ENCODE measurements at regions not wholly inside any gene's neighbourhood (a gene's known extent, or its start where the extent isn't known, plus 50 kb on each side); places are given as distances from the start of the nearest gene placed in this dataset.

DNA sequence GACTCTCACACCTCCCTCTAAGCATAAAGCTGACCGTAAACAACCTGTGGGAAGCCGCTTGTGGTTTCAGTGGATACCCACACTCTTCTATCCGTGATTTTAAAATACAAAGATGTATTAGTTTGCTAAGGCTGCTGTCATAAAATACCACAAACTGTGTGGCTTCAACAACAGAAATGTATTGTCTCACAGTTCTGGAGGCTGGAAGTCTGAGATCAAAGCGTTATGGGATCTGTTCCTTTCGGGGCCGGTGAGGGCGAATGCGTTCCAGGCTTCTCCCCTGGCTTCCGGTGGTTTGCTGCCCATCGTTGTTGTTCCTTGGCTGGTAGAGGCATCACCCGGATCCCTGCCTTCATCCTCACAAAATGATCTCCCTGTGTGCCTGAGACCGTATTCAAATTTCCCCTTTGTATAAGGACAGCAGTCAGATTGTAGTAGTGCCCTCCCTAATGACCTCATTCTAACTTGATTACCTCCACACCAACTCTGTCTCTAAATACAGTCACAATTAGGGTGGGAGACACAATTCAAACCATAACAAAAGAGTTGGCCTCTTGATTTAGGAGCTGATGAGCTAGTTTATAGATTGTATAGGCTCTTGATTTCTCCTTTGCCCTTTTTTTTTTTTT lies 210.6 kb upstream of the SOX4 start:
- no peak for DNase-seq

GRCh38 chr6:21383450-21384085 lies 210.0 kb upstream of the SOX4 start:
- no peak for DNase-seq

DNA sequence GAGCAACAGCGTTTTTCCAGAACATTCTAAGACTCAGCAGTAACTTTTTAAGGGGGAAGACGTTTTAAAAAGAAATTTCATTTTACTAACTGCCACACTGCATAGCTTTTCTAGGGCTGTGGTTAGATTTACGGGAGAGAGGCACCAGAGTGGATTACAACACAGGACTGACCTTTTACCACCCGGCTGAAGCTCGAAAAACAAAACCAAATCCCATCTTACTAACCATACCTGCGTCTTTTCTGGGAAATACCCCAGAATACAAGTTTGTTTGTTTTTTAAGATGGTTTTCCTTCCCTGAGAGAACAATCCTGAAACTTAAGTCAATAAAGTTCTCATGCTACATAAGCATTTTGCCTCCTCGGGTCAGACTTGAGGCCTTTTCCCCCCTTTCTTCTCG lies 209.3 kb upstream of the SOX4 start:
- no peak for DNase-seq

- no peak for DNase-seq
These were observed 206.8 kb upstream of the SOX4 start for GRCh38 chr6:21386744-21387143.

GRCh38 chr6:21390532-21391213 lies 202.9 kb upstream of the SOX4 start:
- no peak for DNase-seq

- DNase-seq: no peak
These were observed 201.4 kb upstream of the SOX4 start for GRCh38 chr6:21392177-21392576.

DNA sequence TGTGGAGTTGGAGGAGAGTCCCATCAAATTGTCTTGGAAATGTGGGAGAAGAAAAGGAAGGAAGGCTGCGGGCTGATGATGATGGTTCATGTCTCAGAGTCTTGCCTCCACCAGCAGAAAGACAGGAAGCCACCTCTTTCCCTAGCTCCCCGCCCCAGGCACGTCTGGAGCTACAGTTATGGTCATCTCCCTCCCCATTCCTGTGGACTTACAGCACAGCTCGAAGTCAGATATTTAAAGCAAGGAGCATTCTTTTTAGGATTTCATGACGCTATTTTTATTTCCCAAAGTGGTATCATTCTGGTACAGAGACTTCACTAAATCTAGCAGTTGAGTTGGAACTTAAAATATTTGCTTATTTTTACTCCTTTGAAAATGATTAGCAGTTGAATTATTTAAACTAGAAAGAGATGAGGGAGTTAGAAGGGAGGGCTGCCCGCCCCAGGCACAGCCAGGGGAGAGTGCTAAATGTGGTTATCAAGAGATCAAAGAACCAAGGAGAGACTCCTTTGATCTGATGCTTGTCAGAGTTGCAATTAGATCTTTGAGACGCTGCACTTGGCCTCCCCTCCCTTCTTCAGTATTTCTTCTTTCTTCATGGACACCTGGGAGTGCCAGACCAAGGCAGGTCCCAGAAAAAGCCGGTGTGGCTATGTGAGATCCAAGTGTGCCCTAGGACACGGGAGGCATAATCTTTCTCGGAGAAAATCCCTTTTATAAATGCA lies 199.9 kb upstream of the SOX4 start:
- DNase-seq: no peak

DNA sequence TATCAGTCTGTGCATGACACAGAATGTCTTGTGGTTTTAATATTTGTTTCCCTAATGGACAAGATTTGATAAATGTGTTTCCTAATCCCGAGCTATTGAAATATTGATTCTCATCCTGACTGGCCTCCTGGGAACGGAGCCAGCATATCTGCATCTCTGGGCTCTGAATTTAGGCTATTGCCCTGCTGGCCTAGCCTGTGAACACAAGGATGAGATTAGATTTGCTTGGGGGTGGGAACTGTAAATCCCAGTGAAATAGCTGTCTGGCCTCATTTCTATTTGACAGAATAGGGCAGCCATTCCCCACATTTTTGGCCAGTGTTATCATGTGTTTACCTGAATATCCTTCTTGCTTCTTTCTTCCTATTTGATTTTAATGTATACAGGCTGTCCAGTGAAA lies 198.4 kb upstream of the SOX4 start:
- no peak for DNase-seq

- DNase-seq: no peak
These were observed 197.2 kb upstream of the SOX4 start for GRCh38 chr6:21396313-21396712.

GRCh38 chr6:21398741-21399325 lies 194.7 kb upstream of the SOX4 start:
- no peak for DNase-seq

DNA sequence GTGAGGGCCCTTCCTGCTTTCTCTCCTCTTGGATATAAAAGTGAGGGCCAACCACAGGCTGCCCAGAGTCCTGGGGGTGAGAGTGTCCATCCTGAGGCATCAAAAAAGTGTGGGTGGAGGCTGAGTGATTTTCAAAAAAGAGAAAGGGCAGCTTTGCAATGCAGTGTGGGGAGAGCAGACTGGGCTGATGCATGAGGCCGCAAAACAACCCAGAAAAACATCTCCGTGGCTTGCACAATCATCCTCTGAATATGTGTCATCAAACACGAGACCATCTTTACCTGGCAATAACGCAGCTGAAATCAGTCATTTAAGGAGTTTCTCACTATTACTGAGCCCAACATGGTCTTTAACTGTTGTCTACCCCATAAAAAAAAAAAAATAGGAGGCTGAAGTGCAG lies 191.2 kb upstream of the SOX4 start:
- DNase-seq: no peak

DNA sequence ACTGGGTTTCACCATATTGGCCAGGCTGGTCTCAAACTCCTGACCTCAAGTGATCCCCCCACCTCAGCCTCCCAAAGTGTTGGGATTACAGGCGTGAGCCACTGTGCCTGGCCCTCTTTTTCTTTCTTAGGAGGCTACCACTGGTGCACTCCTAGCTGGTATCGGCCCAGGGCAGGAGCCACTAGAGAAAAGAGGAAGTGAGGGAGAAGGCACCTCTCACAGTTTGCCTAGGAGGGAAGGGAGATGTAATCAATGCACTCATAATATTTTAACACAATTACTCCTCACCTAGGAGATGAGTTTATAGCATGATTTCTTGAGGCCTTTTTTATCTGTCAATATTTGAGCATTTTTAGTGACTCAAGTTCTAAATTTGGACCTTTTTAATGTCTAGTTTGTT lies 189.0 kb upstream of the SOX4 start:
- peak; percentile 56 for DNase-seq

DNA sequence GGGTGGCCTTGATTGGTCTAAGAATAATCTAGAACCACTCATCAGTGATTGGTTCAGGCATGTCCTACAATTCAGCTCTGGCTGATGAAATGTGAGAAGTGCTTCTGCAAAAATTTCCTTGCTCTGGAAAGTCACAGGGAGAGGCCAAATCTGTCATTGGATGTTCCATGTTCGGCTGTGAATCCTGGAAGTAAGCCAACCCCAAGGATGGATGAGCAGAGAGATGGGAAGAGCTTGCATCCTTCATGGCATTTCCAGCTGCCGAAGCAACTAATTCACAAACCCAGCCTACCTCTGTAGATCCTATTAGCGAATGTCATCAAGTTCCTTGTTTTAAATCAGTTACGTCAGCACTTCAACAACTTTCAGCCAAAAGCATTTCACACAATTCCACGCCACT lies 187.2 kb upstream of the SOX4 start:
- no peak for DNase-seq

DNA sequence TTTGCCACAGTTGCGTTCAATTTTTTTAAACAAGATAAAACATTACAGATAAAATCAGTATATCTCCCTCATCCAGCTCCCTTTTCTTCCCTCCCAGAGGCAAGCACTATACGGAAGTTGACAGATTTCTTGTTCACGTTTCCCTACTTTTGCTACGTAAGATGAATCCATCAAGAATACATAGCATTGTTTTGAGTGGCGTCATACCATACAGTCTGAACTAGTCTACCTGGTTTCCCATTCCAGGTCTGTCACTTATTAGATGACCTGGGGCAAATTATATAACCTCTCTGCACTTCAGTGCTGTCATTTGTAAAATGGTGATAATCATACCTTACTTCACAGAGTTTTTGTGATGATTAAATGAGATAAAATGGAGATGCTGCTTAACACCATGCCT lies 184.3 kb upstream of the SOX4 start:
- no peak for DNase-seq

DNA sequence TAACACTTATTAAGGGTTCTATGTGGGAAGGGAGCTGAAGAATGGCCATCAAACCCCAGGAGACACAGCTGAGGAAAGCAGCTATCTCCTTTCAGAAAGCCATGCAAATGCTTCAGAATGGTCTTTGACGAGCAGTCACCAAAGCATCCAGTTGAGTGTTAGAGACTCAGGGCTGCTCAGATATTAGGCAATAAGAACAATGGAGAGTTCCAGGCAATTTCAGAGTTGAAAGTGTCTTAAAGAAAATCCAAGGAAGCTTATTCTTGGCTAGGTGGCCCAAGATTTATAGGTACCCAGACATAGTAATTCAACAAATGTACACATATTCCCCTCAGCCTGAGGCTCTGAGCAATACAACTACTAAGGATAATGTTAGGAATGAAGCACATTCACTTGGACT lies 180.1 kb upstream of the SOX4 start:
- no peak for DNase-seq

DNA sequence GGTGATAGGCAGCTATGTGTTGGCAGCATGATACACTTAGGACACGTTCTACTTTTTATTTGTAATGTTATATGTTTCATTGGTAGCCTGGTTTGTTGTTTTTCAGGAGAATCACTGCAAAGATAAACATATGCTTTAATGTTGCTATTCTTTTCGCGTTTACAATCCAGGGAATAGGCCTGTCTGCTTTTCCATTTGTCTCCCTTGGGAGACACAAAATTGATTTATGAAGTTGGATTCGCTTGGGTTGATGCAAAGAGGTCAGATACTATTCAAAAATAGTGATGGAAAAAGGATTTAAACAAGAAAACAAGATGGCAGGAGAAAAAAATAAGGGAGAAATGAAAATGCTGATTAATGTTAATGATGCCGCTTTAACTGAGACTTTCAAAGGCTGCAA lies 179.5 kb upstream of the SOX4 start:
- DNase-seq: no peak

GRCh38 chr6:21420146-21420878 lies 173.2 kb upstream of the SOX4 start:
- no peak for DNase-seq

DNA sequence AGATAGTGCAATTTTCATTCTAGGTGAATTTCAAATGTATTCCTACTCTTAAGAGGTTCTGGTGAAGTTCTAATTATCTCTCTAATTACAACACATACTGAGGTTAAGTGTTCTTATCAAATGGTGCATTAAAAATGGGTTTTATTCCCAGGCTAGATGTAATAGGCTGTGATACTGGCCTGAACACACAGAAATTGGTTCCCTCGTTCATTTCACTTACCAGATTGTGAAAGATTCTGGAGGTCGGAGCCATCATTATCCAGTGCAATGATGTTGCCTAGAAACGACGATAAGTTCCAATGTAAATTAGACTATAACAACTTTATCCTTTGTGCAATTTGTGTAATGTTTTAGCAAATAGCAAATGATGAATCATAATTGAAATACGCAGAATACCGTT lies 172.6 kb upstream of the SOX4 start:
- DNase-seq: no peak

- no peak for DNase-seq
These were observed 170.3 kb upstream of the SOX4 start for GRCh38 chr6:21423106-21423854.

DNA sequence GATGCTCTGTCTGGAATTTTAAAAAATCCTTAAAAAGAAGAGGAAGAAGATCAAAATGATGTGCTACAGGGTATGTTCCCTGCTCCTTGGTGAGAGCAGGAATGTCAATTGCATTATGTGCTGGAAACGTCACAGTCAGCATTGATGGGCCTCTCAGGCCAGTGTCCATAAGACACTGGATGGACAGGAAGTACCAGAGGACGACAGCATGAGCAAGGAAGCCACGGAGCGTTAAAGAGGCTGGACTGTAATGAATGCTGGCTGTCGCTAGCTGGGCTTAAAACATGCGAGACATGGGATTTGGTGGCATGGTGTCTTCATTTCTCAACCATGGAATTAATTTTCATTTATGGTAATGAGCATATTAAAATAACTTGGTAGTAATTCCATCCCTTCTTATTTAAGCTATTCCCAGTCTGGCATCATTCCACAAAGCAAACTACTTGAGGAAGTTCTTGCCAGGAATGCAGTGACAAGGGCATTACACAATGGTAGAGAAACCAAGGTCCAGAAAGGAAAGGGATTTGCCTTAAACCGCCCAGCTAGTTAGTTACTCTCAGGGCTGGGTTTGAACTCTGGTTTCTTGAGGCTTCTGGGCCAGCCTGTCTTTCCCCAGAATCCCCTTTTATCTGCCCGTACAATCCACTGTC lies 166.6 kb upstream of the SOX4 start:
- no peak for DNase-seq

GRCh38 chr6:21429291-21429690 lies 164.3 kb upstream of the SOX4 start:
- peak; percentile 39 for DNase-seq

DNA sequence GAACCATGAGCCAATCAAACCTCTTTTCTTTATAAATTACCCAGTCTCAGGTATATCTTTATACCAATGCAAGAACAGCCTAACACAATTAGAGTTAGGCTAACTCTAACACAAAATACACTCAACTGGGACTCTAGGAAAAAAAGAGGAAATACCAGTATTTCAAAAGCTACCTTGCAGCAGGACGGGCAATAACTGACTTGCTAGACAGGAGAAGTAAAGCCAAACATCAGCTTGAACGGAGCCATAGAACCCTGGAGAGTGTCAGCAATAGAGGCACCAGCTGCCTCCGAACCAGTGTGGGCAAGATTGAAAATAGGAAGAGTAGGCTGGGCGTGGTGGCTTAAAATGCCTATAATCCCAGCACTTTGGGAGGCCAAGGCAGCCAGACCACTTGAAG lies 162.0 kb upstream of the SOX4 start:
- DNase-seq: peak; percentile 13
